ENCODE measurements at regions not wholly inside any gene's neighbourhood (a gene's known extent, or its start where the extent isn't known, plus 50 kb on each side); places are given as distances from the start of the nearest gene placed in this dataset.

GRCh38 chr4:60039908-60040307 lies 1160.2 kb upstream of the ADGRL3 start:
- TF ChIP-seq, protein P1, sequence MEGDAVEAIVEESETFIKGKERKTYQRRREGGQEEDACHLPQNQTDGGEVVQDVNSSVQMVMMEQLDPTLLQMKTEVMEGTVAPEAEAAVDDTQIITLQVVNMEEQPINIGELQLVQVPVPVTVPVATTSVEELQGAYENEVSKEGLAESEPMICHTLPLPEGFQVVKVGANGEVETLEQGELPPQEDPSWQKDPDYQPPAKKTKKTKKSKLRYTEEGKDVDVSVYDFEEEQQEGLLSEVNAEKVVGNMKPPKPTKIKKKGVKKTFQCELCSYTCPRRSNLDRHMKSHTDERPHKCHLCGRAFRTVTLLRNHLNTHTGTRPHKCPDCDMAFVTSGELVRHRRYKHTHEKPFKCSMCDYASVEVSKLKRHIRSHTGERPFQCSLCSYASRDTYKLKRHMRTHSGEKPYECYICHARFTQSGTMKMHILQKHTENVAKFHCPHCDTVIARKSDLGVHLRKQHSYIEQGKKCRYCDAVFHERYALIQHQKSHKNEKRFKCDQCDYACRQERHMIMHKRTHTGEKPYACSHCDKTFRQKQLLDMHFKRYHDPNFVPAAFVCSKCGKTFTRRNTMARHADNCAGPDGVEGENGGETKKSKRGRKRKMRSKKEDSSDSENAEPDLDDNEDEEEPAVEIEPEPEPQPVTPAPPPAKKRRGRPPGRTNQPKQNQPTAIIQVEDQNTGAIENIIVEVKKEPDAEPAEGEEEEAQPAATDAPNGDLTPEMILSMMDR (IDR thresholded peaks at IDR 0.05): no peak
- TF ChIP-seq POLR2A (IDR thresholded peaks at IDR 0.05): no peak
